ENCODE measurements at regions not wholly inside any gene's neighbourhood (a gene's known extent, or its start where the extent isn't known, plus 50 kb on each side); places are given as distances from the start of the nearest gene placed in this dataset.

DNA sequence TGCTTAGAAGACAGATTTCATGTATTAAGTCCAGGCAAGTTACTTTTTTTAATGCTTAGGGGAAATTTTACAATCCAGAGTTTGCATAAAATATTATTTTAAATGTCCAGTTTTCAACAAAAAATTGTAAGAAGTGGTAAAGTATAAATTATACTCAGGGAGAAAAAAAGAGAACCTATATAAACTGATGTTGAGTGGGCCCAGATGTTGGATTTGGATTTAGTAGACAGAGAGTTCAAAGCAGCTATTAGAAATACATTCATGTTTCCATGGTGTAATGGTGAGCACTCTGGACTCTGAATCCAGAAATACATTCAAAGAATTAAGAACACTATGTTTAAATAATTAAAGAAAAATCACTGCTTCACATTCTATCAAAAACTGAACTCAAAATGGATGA, 349.9 kb upstream of the ZNF507 start:
- TF ChIP-seq, protein P1, sequence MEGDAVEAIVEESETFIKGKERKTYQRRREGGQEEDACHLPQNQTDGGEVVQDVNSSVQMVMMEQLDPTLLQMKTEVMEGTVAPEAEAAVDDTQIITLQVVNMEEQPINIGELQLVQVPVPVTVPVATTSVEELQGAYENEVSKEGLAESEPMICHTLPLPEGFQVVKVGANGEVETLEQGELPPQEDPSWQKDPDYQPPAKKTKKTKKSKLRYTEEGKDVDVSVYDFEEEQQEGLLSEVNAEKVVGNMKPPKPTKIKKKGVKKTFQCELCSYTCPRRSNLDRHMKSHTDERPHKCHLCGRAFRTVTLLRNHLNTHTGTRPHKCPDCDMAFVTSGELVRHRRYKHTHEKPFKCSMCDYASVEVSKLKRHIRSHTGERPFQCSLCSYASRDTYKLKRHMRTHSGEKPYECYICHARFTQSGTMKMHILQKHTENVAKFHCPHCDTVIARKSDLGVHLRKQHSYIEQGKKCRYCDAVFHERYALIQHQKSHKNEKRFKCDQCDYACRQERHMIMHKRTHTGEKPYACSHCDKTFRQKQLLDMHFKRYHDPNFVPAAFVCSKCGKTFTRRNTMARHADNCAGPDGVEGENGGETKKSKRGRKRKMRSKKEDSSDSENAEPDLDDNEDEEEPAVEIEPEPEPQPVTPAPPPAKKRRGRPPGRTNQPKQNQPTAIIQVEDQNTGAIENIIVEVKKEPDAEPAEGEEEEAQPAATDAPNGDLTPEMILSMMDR (IDR thresholded peaks at IDR 0.05) = no peak
- TF ChIP-seq POLR2A (IDR thresholded peaks at IDR 0.05) = no peak
